Astrocyte of the spinal cord (primary cell): ENCODE measurements at regions not wholly inside any gene's neighbourhood (a gene's known extent, or its start where the extent isn't known, plus 50 kb on each side); places are given as distances from the start of the nearest gene placed in this dataset.

Source experiments
- DNase-seq: peaks from one replicate; pipeline ENCODE4 v3.0.0; 2011; ENCODE audit warnings: low read depth, low spot score
- H3K4me3 ChIP-seq: 2 replicates; pipeline ENCODE4 v1.5.1; 2011; ENCODE audit warnings: low read depth, mild to moderate bottlenecking, low read length, moderate library complexity
- in situ Hi-C: cut with HindIII; loops from 2 replicates; pipeline ENCODE4 v1.10.0; 2017; ENCODE audit warnings: low sequenced_read_pairs
- TF ChIP-seq, protein P1 (sequence below): IDR thresholded peaks from 2 replicates; pipeline ENCODE4 v1.5.1; 2012; ENCODE audit warnings: low read depth, mild to moderate bottlenecking, low read length, inconsistent platforms

DNA sequence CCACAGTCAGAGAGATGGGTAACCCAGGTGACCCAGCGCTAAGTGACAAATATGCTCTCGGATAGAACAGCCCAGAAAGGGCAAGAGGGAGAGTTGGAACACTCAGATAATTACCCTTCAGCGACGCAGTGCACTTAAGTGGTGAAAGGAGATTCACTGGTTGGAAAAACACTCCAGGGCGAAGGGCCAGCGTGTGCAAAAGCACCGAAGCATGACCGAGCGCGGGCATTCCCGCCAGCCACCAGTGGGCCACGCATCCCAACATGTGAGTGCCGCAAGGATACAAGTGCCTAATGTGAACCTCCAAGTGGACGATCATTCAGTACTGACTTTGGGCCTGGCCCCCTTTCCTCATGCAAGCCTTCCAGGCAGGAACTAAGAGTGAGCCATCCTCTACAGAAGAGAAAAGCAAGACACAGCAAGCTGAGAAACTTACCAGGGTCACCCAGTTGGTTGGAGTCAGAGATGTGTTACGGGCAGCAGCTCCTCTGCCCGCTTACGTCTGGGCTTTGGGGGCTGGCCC, 258.4 kb downstream of the C16orf95 start:
- TF ChIP-seq, protein P1, sequence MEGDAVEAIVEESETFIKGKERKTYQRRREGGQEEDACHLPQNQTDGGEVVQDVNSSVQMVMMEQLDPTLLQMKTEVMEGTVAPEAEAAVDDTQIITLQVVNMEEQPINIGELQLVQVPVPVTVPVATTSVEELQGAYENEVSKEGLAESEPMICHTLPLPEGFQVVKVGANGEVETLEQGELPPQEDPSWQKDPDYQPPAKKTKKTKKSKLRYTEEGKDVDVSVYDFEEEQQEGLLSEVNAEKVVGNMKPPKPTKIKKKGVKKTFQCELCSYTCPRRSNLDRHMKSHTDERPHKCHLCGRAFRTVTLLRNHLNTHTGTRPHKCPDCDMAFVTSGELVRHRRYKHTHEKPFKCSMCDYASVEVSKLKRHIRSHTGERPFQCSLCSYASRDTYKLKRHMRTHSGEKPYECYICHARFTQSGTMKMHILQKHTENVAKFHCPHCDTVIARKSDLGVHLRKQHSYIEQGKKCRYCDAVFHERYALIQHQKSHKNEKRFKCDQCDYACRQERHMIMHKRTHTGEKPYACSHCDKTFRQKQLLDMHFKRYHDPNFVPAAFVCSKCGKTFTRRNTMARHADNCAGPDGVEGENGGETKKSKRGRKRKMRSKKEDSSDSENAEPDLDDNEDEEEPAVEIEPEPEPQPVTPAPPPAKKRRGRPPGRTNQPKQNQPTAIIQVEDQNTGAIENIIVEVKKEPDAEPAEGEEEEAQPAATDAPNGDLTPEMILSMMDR = no peak
- in situ Hi-C loops = loop anchor here (25.0 kb wide), 1 partner anchor 496 kb away; the partner anchor contains the start of genes FOXC2 and MTHFSD

GRCh38 chr16:87060034-87060986, 256.9 kb downstream of the C16orf95 start:
- TF ChIP-seq, protein P1 = peak; percentile 52
- in situ Hi-C loops = loop anchor here (25.0 kb wide), 1 partner anchor 498 kb away; the partner anchor contains the start of genes FOXC2 and MTHFSD
- no peak overlapping the region for H3K4me3 ChIP-seq
- peak; percentile 72 for DNase-seq

More for the DNA sequence above, 258.4 kb downstream of the C16orf95 start:
- no peak overlapping the region for H3K4me3 ChIP-seq
- no peak for DNase-seq

GRCh38 chr16:87061243-87061920, 255.8 kb downstream of the C16orf95 start:
- no peak for DNase-seq
- in situ Hi-C loops = loop anchor here (25.0 kb wide), 1 partner anchor 499 kb away; the partner anchor contains the start of genes FOXC2 and MTHFSD
- TF ChIP-seq, protein P1 = no peak
- no peak overlapping the region for H3K4me3 ChIP-seq

DNA sequence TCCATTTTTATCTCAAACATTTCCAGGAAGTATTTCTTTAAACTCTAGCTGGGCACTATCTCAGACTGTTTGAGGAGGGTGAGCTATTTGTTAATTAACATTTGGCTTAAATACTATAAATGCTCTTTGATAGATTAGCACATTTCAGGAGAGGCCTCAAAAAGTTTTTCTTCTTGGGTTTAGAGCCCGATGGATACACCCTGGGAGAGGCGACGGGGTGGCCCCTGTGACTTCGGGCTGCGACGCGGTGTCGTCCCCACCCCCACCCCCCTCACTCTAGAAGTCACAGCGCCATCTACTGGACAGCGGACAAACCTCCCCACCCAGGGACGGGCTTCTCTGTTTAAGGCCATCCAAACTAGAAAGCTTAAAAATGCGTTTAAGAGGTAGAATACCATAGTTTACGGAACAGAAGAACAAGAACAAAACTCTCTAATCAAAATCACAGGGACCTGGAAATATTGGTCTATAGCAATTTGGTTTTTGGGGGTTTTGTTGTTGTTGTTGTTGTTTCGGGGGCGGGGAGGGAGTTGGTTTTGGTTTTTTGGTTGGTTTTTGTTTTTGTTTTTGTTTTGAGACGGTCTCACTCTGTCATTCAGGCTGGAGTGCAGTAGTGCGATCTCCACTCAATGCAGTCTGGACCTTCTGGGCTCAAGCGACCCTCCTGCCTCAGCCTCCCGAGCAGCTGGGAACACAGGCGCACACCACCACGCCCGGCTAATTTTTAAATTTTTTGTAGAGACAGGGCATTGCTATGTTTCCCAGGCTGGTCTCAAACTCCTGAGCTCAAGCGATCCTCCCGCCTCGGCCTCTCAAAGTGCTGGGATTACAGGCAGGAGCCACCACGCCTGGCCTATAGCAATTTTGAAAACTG, 254.4 kb downstream of the C16orf95 start:
- in situ Hi-C loops = loop anchor here (25.0 kb wide), 1 partner anchor 501 kb away; the partner anchor contains the start of genes FOXC2 and MTHFSD
- H3K4me3 ChIP-seq = peak overlapping the region; percentile 17
- peak; percentile 80 for DNase-seq
- TF ChIP-seq, protein P1 = peak; percentile 82

- TF ChIP-seq, protein P1 = no peak
- peak overlapping the region; percentile 14 for H3K4me3 ChIP-seq
- in situ Hi-C loops = loop anchor here (25.0 kb wide), 1 partner anchor 501 kb away; the partner anchor contains the start of genes FOXC2 and MTHFSD
- no peak for DNase-seq
These were observed 253.6 kb downstream of the C16orf95 start for GRCh38 chr16:87063543-87063942.
